ENCODE measurements at regions not wholly inside any gene's neighbourhood (a gene's known extent, or its start where the extent isn't known, plus 50 kb on each side); places are given as distances from the start of the nearest gene placed in this dataset.

DNA sequence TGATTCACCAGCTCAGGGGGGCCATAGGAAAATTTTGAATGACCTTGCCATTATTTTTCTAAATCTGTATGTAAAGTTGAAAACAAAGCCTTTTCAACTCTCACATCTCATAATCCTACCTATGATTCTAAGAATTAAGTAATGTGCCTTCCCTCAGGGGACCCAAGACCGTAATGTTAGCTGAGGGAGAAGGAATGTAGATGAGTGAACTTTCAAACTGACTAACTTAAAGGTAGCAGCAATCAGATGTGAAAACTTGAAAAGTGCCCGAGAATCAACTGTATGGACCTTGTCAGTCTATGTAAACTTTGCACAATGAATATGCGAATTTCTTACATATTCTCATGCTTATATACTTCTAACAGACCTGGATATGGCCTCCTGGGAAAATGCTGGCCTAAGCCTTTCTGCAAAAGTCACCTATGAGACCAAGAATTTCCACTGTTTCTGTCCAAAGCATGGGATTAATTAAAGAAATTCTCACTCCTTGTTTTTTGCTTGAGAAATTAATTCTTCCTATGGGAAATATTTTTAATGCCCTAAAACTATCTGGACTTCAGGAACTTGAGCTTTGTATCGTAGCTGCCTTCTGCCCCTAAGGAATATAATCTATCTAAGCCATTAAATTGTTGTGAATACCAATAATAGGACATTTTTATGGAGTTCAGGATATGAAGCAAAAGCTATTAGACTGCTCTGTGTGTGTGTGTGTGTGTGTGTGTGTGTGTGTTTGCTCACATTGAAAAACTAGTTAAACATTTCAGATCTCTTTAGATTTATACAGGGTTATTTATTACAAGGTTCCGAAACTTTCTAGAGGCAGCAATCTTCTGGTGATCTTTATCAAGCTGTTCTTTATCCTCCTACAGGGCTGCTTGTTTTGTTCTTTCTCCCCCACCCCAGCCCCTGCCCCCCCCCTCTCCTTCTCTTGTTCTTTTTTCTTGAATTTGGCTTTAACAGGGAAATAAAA is 169.1 kb upstream of the CLINT1 start:
- TF ChIP-seq, protein P1, sequence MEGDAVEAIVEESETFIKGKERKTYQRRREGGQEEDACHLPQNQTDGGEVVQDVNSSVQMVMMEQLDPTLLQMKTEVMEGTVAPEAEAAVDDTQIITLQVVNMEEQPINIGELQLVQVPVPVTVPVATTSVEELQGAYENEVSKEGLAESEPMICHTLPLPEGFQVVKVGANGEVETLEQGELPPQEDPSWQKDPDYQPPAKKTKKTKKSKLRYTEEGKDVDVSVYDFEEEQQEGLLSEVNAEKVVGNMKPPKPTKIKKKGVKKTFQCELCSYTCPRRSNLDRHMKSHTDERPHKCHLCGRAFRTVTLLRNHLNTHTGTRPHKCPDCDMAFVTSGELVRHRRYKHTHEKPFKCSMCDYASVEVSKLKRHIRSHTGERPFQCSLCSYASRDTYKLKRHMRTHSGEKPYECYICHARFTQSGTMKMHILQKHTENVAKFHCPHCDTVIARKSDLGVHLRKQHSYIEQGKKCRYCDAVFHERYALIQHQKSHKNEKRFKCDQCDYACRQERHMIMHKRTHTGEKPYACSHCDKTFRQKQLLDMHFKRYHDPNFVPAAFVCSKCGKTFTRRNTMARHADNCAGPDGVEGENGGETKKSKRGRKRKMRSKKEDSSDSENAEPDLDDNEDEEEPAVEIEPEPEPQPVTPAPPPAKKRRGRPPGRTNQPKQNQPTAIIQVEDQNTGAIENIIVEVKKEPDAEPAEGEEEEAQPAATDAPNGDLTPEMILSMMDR (IDR thresholded peaks at IDR 0.05): no peak
- no peak for TF ChIP-seq POLR2A (IDR thresholded peaks at IDR 0.05)

Measured in Peyer's patch (tissue), 4 donors.